GM12878 (cell line): ENCODE measurements at regions not wholly inside any gene's neighbourhood (a gene's known extent, or its start where the extent isn't known, plus 50 kb on each side); places are given as distances from the start of the nearest gene placed in this dataset.

Experiments used
- CEBPZ ChIP-seq: fragments of 150-350 bp; IDR thresholded peaks from 2 replicates; pipeline ENCODE4 v1.6.1; 2016; ENCODE audit warnings: low read depth, low read length
- FOS ChIP-seq: IDR thresholded peaks from 3 replicates; pipeline ENCODE4 v1.6.1; 2011; ENCODE audit warnings: borderline replicate concordance; ENCODE audit not compliant: insufficient read length; ENCODE audit errors: extremely low read depth
- FOXK2 ChIP-seq: fragments of 450-650 bp; IDR thresholded peaks from 2 replicates; pipeline ENCODE4 v1.6.1; 2017; ENCODE audit warnings: mild to moderate bottlenecking, moderate library complexity
- KDM1A ChIP-seq: fragments of 200-600 bp; sonication (generic); IDR thresholded peaks from 2 replicates; pipeline ENCODE4 v1.6.1; 2016; ENCODE audit warnings: borderline replicate concordance
- KLF5 ChIP-seq: fragments of 450-650 bp; IDR thresholded peaks from 2 replicates; pipeline ENCODE4 v1.6.1; 2014; ENCODE audit warnings: mild to moderate bottlenecking; ENCODE audit not compliant: partially characterized antibody
- POLR2AphosphoS5 ChIP-seq: IDR thresholded peaks from 2 replicates; pipeline ENCODE4 v1.6.1; 2011; ENCODE audit warnings: mild to moderate bottlenecking, low read length, inconsistent platforms
- RCOR1 ChIP-seq: conservative IDR thresholded peaks from 2 replicates; pipeline ENCODE4 v1.6.1; 2012; ENCODE audit warnings: low read depth, low read length, improper control_type of control experiment
- SMAD5 ChIP-seq: IDR thresholded peaks from 2 replicates; pipeline ENCODE4 v1.6.1; 2016; ENCODE audit warnings: antibody characterized with exemption, low read depth
- SMC3 ChIP-seq: IDR thresholded peaks from 2 replicates; pipeline ENCODE4 v1.6.1; 2011; ENCODE audit warnings: low read length, improper control_type of control experiment, borderline replicate concordance
- SREBF2 ChIP-seq: IDR thresholded peaks from 2 replicates; pipeline ENCODE4 v1.6.1; 2012; ENCODE audit warnings: mild to moderate bottlenecking, low read length
- TF ChIP-seq, protein P1 (sequence below): fragments of 450-650 bp; formaldehyde crosslinking; IDR thresholded peaks from 2 replicates; pipeline ENCODE4 v1.4.0; 2020; ENCODE audit warnings: mild to moderate bottlenecking, moderate library complexity

- TF ChIP-seq CEBPZ = no peak
- no peak for TF ChIP-seq FOXK2
- TF ChIP-seq SMC3 = no peak
- no peak for TF ChIP-seq SMAD5
- TF ChIP-seq FOS = no peak
- no peak for TF ChIP-seq SREBF2
- no peak for TF ChIP-seq RCOR1
- TF ChIP-seq KLF5 = no peak
- TF ChIP-seq, protein P1, sequence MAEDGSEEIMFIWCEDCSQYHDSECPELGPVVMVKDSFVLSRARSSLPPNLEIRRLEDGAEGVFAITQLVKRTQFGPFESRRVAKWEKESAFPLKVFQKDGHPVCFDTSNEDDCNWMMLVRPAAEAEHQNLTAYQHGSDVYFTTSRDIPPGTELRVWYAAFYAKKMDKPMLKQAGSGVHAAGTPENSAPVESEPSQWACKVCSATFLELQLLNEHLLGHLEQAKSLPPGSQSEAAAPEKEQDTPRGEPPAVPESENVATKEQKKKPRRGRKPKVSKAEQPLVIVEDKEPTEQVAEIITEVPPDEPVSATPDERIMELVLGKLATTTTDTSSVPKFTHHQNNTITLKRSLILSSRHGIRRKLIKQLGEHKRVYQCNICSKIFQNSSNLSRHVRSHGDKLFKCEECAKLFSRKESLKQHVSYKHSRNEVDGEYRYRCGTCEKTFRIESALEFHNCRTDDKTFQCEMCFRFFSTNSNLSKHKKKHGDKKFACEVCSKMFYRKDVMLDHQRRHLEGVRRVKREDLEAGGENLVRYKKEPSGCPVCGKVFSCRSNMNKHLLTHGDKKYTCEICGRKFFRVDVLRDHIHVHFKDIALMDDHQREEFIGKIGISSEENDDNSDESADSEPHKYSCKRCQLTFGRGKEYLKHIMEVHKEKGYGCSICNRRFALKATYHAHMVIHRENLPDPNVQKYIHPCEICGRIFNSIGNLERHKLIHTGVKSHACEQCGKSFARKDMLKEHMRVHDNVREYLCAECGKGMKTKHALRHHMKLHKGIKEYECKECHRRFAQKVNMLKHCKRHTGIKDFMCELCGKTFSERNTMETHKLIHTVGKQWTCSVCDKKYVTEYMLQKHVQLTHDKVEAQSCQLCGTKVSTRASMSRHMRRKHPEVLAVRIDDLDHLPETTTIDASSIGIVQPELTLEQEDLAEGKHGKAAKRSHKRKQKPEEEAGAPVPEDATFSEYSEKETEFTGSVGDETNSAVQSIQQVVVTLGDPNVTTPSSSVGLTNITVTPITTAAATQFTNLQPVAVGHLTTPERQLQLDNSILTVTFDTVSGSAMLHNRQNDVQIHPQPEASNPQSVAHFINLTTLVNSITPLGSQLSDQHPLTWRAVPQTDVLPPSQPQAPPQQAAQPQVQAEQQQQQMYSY (CRISPR knock-in tag) = no peak
- TF ChIP-seq KDM1A = no peak
- TF ChIP-seq POLR2AphosphoS5 = no peak
These were observed 200.6 kb downstream of the RND3 start (continued) for GRCh38 chr2:150286730-150287362.
